GM18511 (cell line): ENCODE measurements at regions not wholly inside any gene's neighbourhood (a gene's known extent, or its start where the extent isn't known, plus 50 kb on each side); places are given as distances from the start of the nearest gene placed in this dataset.
"Not testable (repeated sequence)": the region's sequence is repeated elsewhere in the genome, so short reads cannot be mapped to it uniquely, and the experiment has no call there.

Source experiments
- ATAC-seq: cut with Tn5 transposase; IDR thresholded peaks from one replicate; pipeline ENCODE4 v1.9.1; 2021; ENCODE audit warnings: mild to moderate bottlenecking, moderate library complexity; ENCODE audit not compliant: unreplicated experiment

DNA sequence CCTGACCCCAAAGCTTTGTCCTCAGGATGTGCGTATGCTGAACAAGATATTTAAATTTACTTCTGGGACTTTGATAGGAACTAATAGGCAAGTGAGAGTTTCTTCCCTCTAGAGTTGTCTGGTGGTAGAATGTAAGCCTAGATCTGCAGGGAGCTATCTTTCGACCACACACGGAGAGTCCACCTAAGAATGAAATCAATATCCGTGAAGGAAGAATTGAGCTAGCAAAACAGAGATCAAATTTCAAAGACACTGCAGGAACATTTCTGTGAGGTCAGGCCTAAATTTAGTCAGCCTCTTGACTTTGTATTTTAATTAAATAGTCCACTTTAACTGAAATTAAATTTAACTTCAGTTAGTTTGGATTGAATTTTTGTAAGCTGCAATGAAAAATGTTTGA lies 871.3 kb downstream of the RAB28 start:
- ATAC-seq, result no peak

DNA sequence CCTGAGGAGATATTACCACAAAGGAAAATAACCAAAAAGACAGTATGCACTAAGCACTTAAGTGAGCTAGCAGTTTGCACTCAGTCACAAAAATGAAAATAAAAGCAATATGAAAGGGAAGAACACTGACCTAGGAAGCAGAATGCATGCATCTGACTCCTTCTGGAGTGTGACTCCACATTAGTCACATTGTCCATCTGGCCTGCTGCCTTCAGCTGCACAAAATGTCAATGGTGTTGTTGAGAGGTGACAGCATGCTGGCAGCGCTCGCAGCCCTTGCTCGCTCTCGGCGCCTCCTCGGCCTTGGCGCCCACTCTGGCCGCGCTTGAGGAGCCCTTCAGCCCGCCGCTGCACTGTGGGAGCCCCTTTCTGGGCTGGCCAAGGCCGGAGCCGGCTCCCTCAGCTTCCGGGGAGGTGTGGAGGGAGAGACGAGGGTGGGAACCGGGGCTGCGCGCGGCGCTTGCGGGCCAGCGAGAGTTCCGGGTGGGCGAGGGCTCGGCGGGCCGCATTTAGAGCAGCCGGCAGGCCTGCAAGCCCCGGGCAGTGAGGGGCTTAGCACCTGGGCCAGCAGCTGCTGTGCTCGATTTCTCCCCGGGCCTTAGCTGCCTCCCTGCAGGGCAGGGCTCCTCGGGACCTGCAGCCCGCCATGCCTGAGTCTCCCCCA lies 874.8 kb downstream of the RAB28 start:
- not testable (repeated sequence) for ATAC-seq

DNA sequence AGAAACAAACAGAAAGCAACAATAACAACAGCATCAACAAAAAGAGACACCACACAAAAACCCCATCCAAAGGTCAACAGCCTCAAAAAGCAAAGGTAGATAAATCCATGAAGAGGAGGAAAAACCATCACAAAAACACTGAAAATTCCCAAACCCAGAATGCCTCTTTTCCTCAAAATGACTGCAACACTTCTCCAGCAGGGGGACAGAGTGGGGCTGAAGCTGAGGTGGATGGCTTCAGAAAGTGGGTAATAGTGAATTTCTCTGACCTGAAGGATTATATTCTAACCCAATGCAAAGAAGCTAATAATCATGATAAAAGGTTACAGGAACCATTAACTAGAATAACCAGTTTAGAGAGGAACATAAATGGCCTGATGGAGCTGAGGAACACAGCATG lies 888.2 kb downstream of the RAB28 start:
- ATAC-seq, result no peak

DNA sequence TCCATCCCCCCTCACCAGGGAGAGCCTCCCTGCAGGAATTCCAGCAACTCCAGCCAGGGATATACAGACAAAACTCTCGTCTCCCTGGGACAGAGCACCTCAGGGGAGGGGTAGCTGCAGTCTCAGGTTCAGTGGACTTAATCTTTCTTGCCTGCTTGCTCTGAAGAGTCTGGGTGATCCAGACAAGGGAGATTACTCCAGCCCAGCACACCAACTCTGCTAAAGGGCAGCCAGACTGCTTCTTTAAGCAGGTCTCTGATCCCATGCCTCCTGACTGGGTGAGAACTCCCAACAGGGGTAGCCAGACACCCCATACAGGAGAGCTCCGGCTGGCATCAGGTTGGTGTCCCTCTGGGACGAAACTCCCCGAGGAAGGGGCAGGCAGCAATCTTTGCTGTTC lies 888.7 kb downstream of the RAB28 start:
- ATAC-seq, result no peak

DNA sequence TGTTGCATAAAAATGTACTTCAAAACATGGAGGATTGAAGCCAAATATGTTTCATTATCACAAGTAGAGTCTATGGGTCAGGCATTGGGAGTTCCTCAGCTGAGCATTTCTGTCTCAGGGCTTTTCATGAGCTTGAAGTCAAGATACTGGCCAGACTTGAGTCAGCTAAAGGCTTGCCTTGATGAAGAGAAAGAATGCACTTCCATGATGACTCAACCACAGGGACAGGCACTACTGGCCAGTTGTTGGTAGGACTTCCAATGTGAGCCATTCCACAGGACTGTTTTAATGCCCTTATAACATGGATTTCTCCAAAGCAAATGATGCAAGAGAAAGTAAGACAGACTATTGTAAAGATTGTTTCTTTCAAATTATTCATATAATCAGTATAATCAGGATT lies 895.6 kb downstream of the RAB28 start:
- no peak for ATAC-seq

DNA sequence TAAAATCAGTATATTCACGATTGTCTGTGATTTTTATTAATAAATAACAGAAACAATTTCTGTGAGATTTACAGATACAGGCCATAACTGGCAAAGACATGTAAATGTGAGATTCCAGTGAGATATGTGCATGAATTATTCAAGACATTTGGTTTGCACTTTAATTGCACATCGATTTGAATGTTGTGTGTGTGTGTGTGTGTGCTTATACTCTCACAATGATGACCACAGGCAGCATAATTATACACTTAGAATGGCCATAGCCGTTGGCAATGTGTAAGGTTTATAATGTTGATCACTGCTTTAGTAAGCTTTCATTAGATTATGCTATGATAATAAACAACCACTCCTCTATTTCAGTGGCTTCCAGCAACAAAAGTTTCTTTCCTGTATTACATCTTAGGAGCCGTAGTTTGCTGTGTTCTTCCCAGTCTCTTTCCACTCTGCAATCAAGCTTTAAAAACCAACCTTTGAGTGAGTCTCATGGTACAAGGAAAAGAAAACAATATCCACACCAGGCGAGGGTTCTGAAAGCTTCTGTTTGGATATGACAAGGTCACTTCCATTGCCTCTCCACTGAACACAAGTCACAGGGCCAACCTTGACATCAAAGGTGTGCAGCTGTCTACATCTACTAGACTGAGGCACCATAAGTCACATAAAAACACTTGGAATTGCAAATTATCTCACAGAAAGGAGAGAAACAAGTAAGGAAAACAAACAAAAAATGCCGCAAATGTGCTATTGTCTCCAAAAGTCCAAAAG lies 897.7 kb downstream of the RAB28 start:
- ATAC-seq, result no peak

DNA sequence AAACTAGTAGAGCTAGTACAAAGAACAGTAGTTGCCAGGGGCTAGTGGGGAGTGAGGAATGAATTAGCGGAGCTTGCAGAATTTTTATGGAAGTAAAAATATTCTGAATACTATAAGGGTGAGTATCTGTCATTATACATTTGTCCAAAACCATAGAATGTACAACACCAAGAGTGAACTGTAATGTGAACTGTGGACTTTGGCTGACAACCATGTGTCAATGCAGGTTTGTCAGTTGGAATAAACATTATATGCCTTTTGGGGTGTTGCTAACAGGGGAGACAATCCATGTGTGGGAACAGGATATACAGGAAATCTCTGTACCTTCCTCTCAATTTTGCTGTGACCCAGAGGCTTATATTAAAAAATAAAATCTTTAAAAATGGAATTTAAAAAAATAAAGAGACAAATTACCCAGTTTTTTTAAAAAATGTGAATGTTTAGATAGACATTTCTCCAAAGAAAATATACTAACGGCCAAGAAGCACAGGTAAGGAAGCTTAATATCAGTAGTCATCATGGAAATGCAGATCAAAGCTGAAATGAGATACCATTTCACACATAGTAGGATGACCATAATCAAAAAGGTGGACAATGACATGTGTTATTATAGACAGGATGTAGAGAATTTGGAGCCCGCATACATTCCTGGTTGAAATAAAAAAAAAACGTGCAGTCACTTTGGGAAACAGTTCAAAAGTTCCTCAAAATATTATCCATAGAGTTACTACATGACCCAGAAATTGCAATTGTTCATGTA lies 899.8 kb downstream of the RAB28 start:
- no peak for ATAC-seq

DNA sequence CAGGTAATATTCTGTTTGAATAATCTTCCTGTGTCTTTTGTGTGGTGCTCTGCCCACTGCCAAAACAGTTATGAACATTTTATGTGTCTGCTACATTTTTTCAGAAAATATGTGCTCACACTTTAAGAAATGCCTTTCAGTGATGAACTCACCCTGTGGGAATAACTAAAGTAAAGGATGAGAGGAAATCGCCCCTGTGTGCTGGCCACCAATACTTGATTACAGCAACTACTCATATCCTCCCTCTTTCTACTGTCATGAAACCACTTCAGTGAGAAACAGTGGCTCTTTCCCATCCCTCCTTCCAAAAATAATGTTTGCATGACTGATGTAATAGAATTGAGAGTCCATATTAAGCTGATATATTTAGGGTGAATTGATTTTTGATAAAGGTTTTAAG lies 900.9 kb downstream of the RAB28 start:
- ATAC-seq, result no peak

DNA sequence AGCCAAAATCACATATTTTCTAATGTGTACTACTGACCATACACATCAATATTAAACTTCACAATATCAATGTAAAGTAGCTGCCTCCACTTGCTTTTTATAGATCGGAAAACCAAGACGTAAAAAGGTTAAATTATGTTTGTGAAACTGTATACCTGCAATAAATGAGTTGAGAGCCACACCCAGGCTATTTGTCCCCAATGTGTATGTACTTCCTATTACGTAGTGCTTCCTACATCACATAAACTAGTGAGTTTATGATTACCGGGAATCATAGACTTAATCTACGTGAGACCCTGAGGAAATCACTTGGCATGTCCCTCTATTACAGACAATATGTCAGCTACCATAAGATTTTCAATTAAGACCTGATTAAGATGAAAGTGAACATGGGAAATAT lies 903.4 kb downstream of the RAB28 start:
- no peak for ATAC-seq

DNA sequence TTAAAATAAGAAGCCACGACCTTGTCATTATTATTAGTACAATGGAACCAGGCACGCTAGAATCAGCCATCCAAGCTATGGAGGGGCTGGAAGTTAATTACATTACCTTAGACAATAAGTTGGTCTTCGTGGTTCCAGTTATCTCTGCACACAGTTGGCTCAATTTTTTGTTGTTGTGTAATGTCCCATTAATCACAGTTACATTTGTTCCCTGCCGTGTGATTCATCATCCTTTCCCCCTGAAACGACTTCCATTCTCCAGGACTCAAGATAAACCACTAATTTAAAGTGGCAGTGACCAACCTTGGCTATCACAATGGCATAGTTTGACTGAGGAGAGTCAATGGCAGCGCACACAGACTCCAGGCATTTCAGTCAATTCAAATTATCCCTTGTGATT lies 905.0 kb downstream of the RAB28 start:
- no peak for ATAC-seq

DNA sequence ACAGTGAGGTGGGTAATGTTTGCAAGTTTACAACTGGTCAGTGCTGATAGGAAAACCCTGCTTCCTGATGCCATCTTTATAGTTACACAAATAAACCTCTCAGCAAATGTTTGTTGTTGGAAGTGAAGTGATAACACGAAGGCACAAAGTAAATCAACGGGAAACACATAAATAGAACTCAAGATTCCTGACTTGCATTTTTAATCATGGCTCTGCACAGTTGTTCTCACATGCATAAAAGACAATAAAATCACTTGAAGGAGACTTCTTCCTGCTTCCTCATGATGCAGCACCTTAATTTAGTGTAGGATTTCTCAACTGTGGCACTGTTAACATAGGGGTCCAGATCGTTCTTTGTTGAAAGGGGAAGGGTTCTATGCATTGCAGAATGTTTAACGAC lies 907.7 kb downstream of the RAB28 start:
- no peak for ATAC-seq

DNA sequence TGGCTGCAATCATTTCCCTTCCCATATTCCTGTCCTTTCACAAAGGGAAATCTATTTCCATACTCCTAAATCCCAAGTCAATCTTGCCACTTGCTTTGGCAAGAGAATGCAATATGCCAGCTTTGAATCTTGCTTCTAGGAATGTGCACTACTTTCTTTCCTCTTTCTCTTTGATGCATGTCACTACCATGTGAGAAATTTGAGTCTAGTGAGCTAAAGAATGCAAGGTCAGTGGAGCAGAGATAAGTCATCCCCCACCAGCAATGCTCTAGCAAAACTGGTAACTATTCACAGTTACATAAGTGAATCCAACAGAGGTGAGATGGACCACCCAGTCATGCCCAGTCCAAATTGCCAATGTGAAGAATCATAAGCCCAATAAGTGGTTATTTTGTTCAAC lies 910.4 kb downstream of the RAB28 start:
- ATAC-seq, result no peak

DNA sequence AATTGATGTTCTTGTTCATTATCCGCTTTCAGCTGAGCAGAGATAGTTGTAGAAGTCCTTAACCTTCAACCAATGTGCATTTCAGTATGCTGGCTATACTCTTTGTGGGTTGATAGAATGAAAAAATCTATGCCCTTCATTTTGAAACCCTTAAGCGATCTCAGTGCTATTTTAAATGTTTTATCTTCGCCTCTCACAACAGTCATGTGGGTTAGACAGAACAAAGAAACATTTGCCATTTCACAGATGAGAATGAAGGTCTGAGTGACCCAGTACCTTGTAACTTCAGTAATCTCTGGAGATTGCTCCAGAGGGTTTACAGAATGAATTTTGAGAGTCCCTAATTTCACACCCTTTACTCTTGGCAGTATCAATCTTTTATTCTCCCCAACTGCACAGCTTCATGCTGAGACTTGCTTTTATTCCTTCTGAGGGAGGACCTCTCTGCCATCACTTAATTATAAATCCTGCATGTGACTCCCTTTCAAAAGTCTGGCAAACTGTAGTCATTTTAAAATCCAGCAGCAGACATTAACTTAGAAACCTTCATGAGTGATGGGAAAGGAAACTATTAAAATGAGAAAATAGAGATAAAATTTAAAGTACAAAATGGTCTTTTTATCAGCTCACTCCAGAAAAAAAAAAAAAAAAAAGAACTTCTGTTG lies 921.5 kb downstream of the RAB28 start:
- no peak for ATAC-seq

DNA sequence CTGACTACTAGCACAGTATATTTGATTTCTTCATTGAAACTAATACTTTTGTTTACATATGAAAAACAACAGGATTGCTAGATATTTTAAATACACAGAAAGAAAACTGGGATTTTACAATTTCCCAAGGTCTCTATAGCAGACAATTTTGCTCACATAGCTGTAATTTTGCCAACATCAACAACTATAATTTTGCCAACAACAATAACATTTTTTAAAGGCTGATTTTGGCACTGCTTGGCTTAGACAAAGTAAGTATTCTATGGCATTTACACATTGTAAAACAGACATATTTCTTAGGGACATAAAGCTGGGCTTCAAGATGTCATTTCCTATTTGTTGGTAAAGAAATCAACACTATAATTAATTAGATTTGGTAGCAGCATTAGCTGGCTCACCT lies 922.1 kb downstream of the RAB28 start:
- ATAC-seq, result no peak

DNA sequence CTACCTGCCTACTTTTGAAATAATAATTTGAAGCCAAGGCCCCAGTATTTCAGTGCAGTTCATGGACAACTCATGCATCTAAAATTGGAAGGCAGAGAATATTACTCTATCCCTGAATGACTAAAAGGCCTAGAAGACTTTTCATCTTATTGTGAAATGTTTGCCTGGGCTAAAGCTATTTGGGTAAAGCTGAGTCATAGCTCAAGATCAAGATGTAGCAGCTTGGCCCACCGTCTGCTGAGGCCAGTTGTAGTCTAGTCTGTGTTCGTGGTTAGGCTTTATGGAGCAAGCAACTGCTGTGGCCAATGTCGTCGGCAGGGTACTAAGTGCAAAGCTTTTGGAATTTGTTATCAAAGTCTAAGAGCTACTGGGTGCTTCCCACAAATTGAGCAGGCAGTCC lies 929.1 kb downstream of the RAB28 start:
- no peak for ATAC-seq

DNA sequence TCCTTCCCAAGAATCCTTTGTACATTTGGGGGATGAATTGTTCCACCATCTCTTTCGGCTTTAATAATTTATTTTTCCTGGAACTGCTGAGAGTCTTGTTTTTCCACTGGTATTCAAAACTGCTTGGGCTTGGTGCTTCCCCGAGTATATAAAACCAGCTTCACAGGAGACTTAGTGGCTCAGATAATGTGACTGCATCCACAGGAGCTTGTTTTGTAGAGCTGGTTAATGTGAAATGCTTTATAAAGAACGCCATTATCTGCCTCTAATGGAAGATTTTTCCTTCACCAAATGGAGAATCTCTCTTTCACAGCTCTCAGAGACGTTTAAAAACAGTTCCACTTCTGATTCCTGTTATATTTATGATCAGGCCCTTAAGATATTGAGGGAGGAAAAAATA lies 935.5 kb downstream of the RAB28 start:
- ATAC-seq, result no peak

DNA sequence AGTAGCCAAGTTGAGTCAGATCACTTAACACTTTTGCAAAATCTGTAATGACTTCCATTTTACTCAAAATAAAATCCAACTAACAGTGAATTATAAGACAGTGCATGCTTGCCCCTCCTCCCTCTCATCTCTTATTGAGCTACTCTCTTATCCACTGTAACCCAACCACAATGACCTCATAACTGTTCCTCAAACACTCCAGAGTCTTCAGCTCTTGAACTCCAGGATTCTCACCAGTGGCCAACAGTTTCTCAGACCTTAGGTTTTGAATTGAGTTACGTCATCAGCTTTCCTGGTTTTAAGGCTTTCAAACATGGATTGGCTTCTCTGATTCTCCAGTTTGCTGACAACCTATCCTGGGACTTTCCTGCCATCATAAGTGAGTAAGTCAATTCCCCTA lies 938.3 kb downstream of the RAB28 start:
- ATAC-seq, result no peak

DNA sequence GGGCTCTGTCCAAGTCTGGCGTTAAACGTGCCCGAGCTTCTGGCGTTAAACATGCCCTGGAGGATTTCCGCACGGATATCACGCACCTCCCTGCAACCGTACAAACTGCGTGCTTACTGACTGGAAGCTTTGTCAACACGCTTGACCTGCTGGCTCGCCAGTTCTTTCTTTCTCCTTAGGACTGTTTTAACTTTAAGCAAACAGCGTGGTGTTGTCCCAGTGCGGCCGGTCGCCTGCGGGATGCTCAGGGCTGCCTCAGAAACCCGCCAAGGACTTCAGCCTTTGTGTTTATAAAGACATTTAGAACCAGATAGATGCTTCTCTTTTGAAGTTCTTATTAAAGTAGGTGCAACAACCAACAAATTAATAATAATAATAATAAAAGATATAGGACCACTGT lies 946.0 kb downstream of the RAB28 start:
- no peak for ATAC-seq

DNA sequence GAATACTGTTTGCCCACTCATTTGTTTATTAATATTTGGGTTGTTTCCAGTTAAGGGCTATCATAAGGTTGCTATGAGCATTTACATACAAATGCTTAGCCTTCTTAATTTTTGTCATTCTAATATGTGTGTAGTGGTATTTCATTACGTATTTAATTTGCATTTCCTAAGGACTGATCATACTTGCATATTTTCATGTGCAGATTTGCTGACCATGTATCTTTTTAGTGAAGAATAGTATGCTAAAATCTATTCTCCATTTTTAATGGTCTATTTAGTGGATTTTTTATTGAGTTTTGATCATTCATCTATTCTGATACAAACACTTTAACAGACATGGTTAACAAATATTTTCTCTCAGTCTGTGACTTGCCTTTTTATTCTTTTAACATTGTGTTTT lies 949.5 kb downstream of the RAB28 start:
- no peak for ATAC-seq

DNA sequence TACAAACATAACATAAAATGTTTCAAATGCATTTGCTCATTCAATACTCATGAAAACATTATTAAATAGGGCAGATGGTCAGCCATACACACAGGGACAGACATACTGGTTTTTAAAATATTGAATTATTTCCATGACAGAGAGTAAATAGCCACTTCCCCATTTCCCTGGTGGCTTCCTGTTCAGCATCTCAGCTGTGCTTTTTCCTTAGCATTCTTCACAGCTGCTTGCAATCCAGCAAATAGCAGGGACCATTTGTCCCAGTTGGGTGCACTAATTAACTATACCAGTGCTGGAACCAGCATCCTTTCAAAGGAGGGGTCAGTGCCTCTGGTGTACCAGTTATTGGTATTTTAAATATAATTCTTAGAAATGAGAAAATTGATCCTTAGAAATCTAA lies 964.7 kb downstream of the RAB28 start:
- no peak for ATAC-seq

DNA sequence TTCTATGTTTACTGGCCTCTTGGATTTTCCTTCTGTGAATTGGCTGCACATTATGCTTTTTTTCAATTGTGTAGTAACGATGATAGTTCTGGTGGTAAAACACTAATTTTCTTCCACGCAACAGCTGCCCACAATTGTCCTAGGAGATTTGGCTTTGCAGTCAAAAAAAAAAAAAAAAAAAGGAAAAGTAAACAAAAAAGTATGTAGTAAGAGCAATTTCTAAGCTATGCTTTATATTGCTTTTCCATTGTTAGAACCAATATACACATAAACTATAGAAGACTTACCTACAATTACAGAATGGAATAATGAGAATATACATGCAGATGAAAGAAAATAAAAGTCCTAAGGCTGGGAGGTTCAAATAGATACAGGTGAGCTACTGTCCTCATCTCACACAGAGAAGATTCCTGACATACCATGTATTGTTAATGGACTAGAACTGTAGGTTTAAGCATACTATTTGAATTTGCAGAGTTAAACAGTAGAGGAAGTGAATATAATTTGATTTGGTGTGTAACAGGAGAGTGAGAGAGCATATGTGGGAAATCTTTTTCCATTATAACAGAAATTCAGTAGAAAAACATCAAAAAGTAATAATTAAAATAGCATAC lies 976.2 kb downstream of the RAB28 start:
- ATAC-seq, result no peak
